Ishikawa (cell line): ENCODE measurements at regions not wholly inside any gene's neighbourhood (a gene's known extent, or its start where the extent isn't known, plus 50 kb on each side); places are given as distances from the start of the nearest gene placed in this dataset.

Experiments used
- EP300 ChIP-seq: IDR thresholded peaks from 2 replicates; pipeline ENCODE4 v1.6.1; 2012; ENCODE audit warnings: borderline replicate concordance
- MAX ChIP-seq: IDR thresholded peaks from 2 replicates; pipeline ENCODE4 v1.6.1; 2012
- RAD21 ChIP-seq: IDR thresholded peaks from 2 replicates; pipeline ENCODE4 v1.6.1; 2012; ENCODE audit warnings: low read depth
- TAF1 ChIP-seq: IDR thresholded peaks from 2 replicates; pipeline ENCODE4 v1.6.1; 2012; ENCODE audit warnings: low read depth, mild to moderate bottlenecking
- TEAD4 ChIP-seq: IDR thresholded peaks from 2 replicates; pipeline ENCODE4 v1.6.1; 2012
- USF1 ChIP-seq: IDR thresholded peaks from 2 replicates; pipeline ENCODE4 v1.6.1; 2012

DNA sequence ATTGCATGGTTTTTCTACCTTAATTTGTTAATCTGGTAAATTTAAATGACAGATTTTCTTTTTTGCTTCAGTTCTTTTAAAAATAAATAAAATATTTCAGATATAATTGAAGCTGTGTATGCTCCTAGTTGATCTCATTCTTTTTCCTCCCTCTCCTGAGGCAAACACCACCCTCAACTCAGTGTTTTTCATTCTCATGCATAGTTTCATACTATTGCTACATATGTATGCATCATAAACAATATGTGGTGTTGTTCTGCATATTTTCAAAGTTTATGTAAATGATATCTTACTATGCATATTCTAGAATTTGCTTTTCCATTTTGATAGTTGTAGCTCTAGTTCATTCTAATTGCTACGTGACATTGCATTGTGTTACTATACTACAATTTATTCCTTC, 257.2 kb upstream of the POU3F1 start:
- TF ChIP-seq RAD21 (no peak), USF1 (no peak), EP300 (no peak), TAF1 (no peak), TEAD4 (no peak), MAX (no peak)
